Loucy (cell line): ENCODE measurements at regions not wholly inside any gene's neighbourhood (a gene's known extent, or its start where the extent isn't known, plus 50 kb on each side); places are given as distances from the start of the nearest gene placed in this dataset.

Source experiments
- H2AFZ ChIP-seq: fragments of 200-600 bp; sonication (generic); 2 replicates; pipeline ENCODE4 v1.6.0; 2016; ENCODE audit warnings: antibody characterized with exemption, mild to moderate bottlenecking, low read length, moderate library complexity
- H3F3A ChIP-seq: fragments of 200-600 bp; 2 replicates; pipeline ENCODE4 v1.6.0; 2016; ENCODE audit warnings: antibody characterized with exemption, low read depth, mild to moderate bottlenecking
- H3K27me3 ChIP-seq: fragments of 200-600 bp; sonication (generic); 2 replicates; pipeline ENCODE4 v1.6.1; 2014; ENCODE audit warnings: low read length, mild to moderate bottlenecking; ENCODE audit not compliant: insufficient read depth, poor library complexity, severe bottlenecking
- H3K36me3 ChIP-seq: fragments of 200-600 bp; sonication (generic); 2 replicates; pipeline ENCODE4 v1.6.1; 2016; ENCODE audit warnings: low read length; ENCODE audit not compliant: insufficient read depth
- H3K4me1 ChIP-seq: fragments of 200-600 bp; sonication (generic); 2 replicates; pipeline ENCODE4 v1.5.1; 2014; ENCODE audit warnings: low read length, mild to moderate bottlenecking; ENCODE audit not compliant: insufficient read depth, poor library complexity, severe bottlenecking
- H3K4me2 ChIP-seq: fragments of 200-600 bp; sonication (generic); 2 replicates; pipeline ENCODE4 v1.6.0; 2014; ENCODE audit warnings: antibody characterized with exemption, low read length, low read depth, mild to moderate bottlenecking; ENCODE audit not compliant: poor library complexity, severe bottlenecking
- H3K4me3 ChIP-seq: fragments of 200-600 bp; sonication (generic); 2 replicates; pipeline ENCODE4 v1.5.1; 2014; ENCODE audit warnings: low read length, mild to moderate bottlenecking, mixed read lengths; ENCODE audit not compliant: poor library complexity, severe bottlenecking
- H3K79me2 ChIP-seq: fragments of 200-600 bp; sonication (generic); 2 replicates; pipeline ENCODE4 v1.6.1; 2014; ENCODE audit warnings: low read length; ENCODE audit not compliant: insufficient read depth
- H3K9ac ChIP-seq: fragments of 200-600 bp; sonication (generic); 2 replicates; pipeline ENCODE4 v1.6.0; 2014; ENCODE audit warnings: mild to moderate bottlenecking, low read depth, low read length, moderate library complexity; ENCODE audit not compliant: poor library complexity, severe bottlenecking
- H3K9me2 ChIP-seq: fragments of 200-600 bp; sonication (generic); replicated peaks from 2 replicates; pipeline ENCODE4 v1.6.1; 2016; ENCODE audit warnings: low read depth, low read length, mixed read lengths
- H3K9me3 ChIP-seq: fragments of 200-600 bp; sonication (generic); 2 replicates; pipeline ENCODE4 v1.6.1; 2014; ENCODE audit warnings: mild to moderate bottlenecking, antibody characterized with exemption, low read length, low read depth; ENCODE audit not compliant: insufficient read depth
- H4K20me1 ChIP-seq: fragments of 200-600 bp; sonication (generic); 2 replicates; pipeline ENCODE4 v1.6.0; 2014; ENCODE audit warnings: antibody characterized with exemption, low read length, mild to moderate bottlenecking; ENCODE audit not compliant: insufficient read depth, poor library complexity, severe bottlenecking
- EZH2phosphoT487 ChIP-seq: fragments of 200-600 bp; IDR thresholded peaks from 2 replicates; pipeline ENCODE4 v1.6.1; 2018; ENCODE audit warnings: antibody characterized with exemption, mild to moderate bottlenecking, moderate library complexity, borderline replicate concordance
- TF ChIP-seq, protein P1 (sequence below): fragments of 200-600 bp; sonication (generic); conservative IDR thresholded peaks from 2 replicates; pipeline ENCODE4 v1.5.1; 2014; ENCODE audit warnings: mild to moderate bottlenecking, antibody characterized with exemption, low read length

DNA sequence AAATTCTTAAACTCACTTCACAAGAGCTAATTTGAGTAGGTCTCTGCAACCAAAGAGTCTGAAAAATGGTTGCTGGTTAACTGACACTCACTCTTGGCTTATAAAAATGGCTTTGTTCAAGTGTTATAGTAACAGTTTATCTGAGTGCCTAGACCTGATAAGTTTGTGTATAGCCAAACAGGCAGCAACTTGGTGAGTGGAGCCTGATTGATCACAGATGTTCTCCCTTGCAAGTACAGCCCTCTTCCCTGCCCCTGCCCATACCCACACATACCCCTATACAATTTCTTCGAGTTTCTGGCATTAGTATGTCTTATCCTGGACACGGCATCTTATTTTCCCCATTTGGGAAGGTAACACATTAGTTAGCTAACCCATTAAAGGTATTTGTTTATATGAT lies 149.5 kb downstream of the SLC16A9 start:
- Histone ChIP-seq H3K4me2 (no peak overlapping the region), H3K9ac (no peak overlapping the region), H3K4me3 (no peak overlapping the region)

DNA sequence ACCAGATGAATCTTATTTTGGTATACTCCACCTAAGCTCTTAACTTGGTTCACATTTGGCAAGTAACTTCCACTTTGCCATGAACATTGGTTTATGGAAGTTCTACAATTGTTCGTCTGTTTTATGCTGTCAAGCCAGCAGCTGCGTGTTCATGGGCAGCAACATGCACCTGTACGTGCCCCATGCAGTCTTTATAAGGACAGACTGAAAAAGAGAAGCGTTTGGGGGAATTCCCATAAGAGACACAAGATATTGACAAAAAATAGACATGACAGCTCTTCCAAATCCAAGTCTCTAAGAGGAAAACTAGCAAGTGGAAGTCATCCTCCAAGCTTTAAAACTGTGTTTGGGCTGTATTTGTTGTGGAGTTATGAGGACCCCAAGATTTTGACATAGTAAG lies 151.6 kb downstream of the SLC16A9 start:
- TF ChIP-seq, protein P1, sequence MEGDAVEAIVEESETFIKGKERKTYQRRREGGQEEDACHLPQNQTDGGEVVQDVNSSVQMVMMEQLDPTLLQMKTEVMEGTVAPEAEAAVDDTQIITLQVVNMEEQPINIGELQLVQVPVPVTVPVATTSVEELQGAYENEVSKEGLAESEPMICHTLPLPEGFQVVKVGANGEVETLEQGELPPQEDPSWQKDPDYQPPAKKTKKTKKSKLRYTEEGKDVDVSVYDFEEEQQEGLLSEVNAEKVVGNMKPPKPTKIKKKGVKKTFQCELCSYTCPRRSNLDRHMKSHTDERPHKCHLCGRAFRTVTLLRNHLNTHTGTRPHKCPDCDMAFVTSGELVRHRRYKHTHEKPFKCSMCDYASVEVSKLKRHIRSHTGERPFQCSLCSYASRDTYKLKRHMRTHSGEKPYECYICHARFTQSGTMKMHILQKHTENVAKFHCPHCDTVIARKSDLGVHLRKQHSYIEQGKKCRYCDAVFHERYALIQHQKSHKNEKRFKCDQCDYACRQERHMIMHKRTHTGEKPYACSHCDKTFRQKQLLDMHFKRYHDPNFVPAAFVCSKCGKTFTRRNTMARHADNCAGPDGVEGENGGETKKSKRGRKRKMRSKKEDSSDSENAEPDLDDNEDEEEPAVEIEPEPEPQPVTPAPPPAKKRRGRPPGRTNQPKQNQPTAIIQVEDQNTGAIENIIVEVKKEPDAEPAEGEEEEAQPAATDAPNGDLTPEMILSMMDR = no peak
- no peak for TF ChIP-seq EZH2phosphoT487
- Histone ChIP-seq H3K36me3 (no peaks in the 10 kb centered on the region), H3K79me2 (no peaks in the 10 kb centered on the region), H3K9me3 (no peaks in the 10 kb centered on the region), H2AFZ (no peak overlapping the region), H3K27me3 (no peaks in the 10 kb centered on the region), H3K4me2 (no peak overlapping the region), H3K4me3 (no peak overlapping the region), H3K9me2 (no peaks in the 10 kb centered on the region), H3K9ac (no peak overlapping the region), H4K20me1 (no peaks in the 10 kb centered on the region), H3K4me1 (no peaks in the 10 kb centered on the region), H3F3A (no peaks in the 10 kb centered on the region)

More for the DNA sequence above, 149.5 kb downstream of the SLC16A9 start:
- H3K9me2 ChIP-seq = no peaks in the 10 kb centered on the region
- no peaks in the 10 kb centered on the region for H3K4me1 ChIP-seq
- no peaks in the 10 kb centered on the region for H4K20me1 ChIP-seq
- no peaks in the 10 kb centered on the region for H3K79me2 ChIP-seq
- no peaks in the 10 kb centered on the region for H3K9me3 ChIP-seq
- TF ChIP-seq, protein P1 = no peak
- TF ChIP-seq EZH2phosphoT487 = no peak
- H2AFZ ChIP-seq = no peak overlapping the region
- H3K27me3 ChIP-seq = no peaks in the 10 kb centered on the region
- H3K36me3 ChIP-seq = no peaks in the 10 kb centered on the region
- no peaks in the 10 kb centered on the region for H3F3A ChIP-seq

DNA sequence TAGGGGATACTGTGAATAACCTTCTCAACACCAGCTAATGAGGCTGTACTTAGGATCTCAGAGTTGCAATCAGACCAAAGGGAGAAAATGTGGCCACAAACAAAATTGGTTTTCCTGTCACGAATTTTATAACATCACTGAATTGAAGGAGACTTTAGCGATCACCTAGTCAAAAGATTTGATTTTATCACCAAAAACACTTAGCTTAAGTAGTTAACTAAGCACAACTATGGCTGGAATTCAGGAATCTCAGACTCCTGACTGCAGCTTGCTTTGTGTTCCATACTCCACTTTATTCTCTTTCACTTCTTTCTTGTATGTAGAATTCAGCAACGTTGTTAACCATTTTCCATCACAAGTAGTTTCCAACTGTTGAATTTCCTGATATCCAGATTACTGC lies 152.0 kb downstream of the SLC16A9 start:
- Histone ChIP-seq H3K4me2 (no peak overlapping the region), H3K9me3 (no peaks in the 10 kb centered on the region), H3K36me3 (no peaks in the 10 kb centered on the region), H3K4me1 (no peaks in the 10 kb centered on the region), H3K4me3 (no peak overlapping the region), H3K9me2 (no peaks in the 10 kb centered on the region), H3K79me2 (no peaks in the 10 kb centered on the region), H3F3A (no peaks in the 10 kb centered on the region), H4K20me1 (no peaks in the 10 kb centered on the region), H2AFZ (no peak overlapping the region), H3K9ac (no peak overlapping the region), H3K27me3 (no peaks in the 10 kb centered on the region)
- TF ChIP-seq EZH2phosphoT487 = no peak
- TF ChIP-seq, protein P1 = no peak
